Kidney (tissue), 13 donors: ENCODE measurements at regions not wholly inside any gene's neighbourhood (a gene's known extent, or its start where the extent isn't known, plus 50 kb on each side); places are given as distances from the start of the nearest gene placed in this dataset.

Source experiments
- DNase-seq, 5 donors: peaks; one replicate each; pipeline ENCODE4 v3.0.0-alpha.2; 2013 to 2020
- FAIRE-seq: peaks from 2 replicates; lab custom pipeline; 2012; peaks lifted over from hg19 to GRCh38; lab: Jason Lieb, UNC
- H3K27ac ChIP-seq, 2 donors: one replicate each; pipeline ENCODE4 v1.7.0; 2013; ENCODE audit warnings: low read depth in 2 of 2, low read length in 2 of 2, inconsistent platforms in 1 of 2
- H3K27me3 ChIP-seq: one replicate; pipeline ENCODE4 v1.7.1; 2013; ENCODE audit warnings: low read length, inconsistent platforms; ENCODE audit not compliant: control insufficient read depth, insufficient read depth
- H3K36me3 ChIP-seq, 3 donors: one replicate each; pipeline versions ENCODE4 v1.7.0 to v1.7.1; 2013; ENCODE audit warnings: low read length in 3 of 3, control low read depth in 1 of 3, inconsistent platforms in 1 of 3; ENCODE audit not compliant: insufficient read depth in 3 of 3, control insufficient read depth in 2 of 3
- H3K4me1 ChIP-seq, 3 donors: one replicate each; pipeline versions ENCODE4 v1.7.0 to v1.7.1; 2013; ENCODE audit warnings: low read length in 3 of 3, inconsistent platforms in 1 of 3, low read depth in 1 of 3; ENCODE audit not compliant: control insufficient read depth in 2 of 3, insufficient read depth in 2 of 3
- H3K4me3 ChIP-seq, 3 donors: one replicate each; pipeline versions ENCODE4 v1.7.0 to v1.8.1; 2013; ENCODE audit warnings: low read length in 3 of 3, control low read depth in 1 of 3, inconsistent platforms in 1 of 3
- H3K9ac ChIP-seq, 3 donors: one replicate each; pipeline versions ENCODE4 v1.7.0 to v1.7.1; 2013; ENCODE audit warnings: low read length in 3 of 3, control low read depth in 1 of 3, inconsistent platforms in 1 of 3
- H3K9me3 ChIP-seq, 3 donors: one replicate each; pipeline versions ENCODE4 v1.7.0 to v1.7.1; 2013; ENCODE audit warnings: low read length in 3 of 3, control low read depth in 1 of 3, inconsistent platforms in 1 of 3; ENCODE audit not compliant: control insufficient read depth in 2 of 3, insufficient read depth in 1 of 3
- CTCF ChIP-seq: IDR thresholded peaks from 3 replicates; pipeline ENCODE4 v1.5.1; 2012; ENCODE audit warnings: mild to moderate bottlenecking, moderate library complexity, borderline replicate concordance; ENCODE audit not compliant: insufficient read depth; ENCODE audit errors: extremely low read depth
- intact Hi-C: fragments of 100-400 bp; cut with DNase I; formaldehyde crosslinking; loops from one replicate; pipeline ENCODE4 v1.11.1; 2022
- donor health status: control.
- donor health status: control.
- donor health status: control.
- donor health status: control.
- donor health status: control.
- donor health status: DM: yes; HTN: yes; CAD: no.
- donor health status: Normal renal cell carcinoma (clear cell type).

- H3K27me3 ChIP-seq: no peaks in the 10 kb centered on the region
- H3K27ac ChIP-seq: peak overlapping the region; percentile 28 to 51
- intact Hi-C loops: no loop called here
- TF ChIP-seq CTCF: no peak
- H3K4me1 ChIP-seq: peaks cover 0 to 3% (median 0%) of the 10 kb centered on the region in 3 donors
- no peaks in the 10 kb centered on the region for H3K36me3 ChIP-seq
- peak overlapping the region in 2 of 3 donors; percentile 45 to 63 for H3K9ac ChIP-seq
- peak overlapping the region; percentile 69 to 82 (median 81) for H3K4me3 ChIP-seq
- H3K9me3 ChIP-seq: no peaks in the 10 kb centered on the region
- no peak for DNase-seq
- FAIRE-seq: no peak
These were observed 97.8 kb downstream of the ZNF674 start for GRCh38 chrX:46447384-46447783.

- FAIRE-seq: no peak
- intact Hi-C loops: no loop called here
- no peaks in the 10 kb centered on the region for H3K9me3 ChIP-seq
These were observed 98.4 kb downstream of the ZNF674 start for GRCh38 chrX:46446727-46447378.

GRCh38 chrX:46444011-46444410, 101.2 kb downstream of the ZNF674 start:
- H3K4me3 ChIP-seq: no peak overlapping the region
- H3K27me3 ChIP-seq: no peaks in the 10 kb centered on the region
- TF ChIP-seq CTCF: no peak
- H3K9me3 ChIP-seq: no peaks in the 10 kb centered on the region
- peak in 1 of 5 donors; percentile 12 for DNase-seq
- H3K9ac ChIP-seq: no peak overlapping the region
- no peak for FAIRE-seq
- intact Hi-C loops: no loop called here
- no peak overlapping the region for H3K27ac ChIP-seq
- H3K36me3 ChIP-seq: no peaks in the 10 kb centered on the region
- peaks cover 0 to 3% (median 0%) of the 10 kb centered on the region in 3 donors for H3K4me1 ChIP-seq

More at GRCh38 chrX:46446727-46447378, 98.4 kb downstream of the ZNF674 start:
- TF ChIP-seq CTCF: no peak
- Histone ChIP-seq H3K4me3 (peak overlapping the region; percentile 81 to 82 (median 82)), H3K27me3 (no peaks in the 10 kb centered on the region), H3K27ac (peak overlapping the region; percentile 65 to 83), H3K9ac (peak overlapping the region; percentile 69 to 86 (median 78)), H3K36me3 (no peaks in the 10 kb centered on the region), H3K4me1 (peaks cover 0 to 3% (median 0%) of the 10 kb centered on the region in 3 donors)
- DNase-seq: peak; percentile 89 to 96 (median 93)

DNA sequence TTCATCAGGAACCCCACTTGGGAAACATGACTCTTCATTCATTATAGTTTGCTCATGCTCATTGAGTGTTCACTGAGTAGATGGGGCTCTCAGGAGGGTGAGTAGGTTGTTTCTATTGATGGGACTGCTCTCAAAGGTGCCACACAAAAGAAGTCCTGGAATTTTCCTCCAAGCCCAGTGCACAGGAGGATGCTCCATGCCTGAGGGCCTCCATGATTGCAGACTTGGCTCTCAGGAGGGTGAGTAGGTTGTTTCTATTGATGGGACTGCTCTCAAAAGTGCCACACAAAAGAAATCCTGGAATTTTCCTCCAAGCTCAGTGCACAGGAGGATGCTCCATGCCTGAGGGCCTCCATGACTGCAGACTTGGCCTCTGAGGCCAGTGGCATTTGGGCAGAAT, 108.5 kb downstream of the ZNF674 start:
- FAIRE-seq (no peak), DNase-seq (no peak)
- H3K9me3 ChIP-seq: no peaks in the 10 kb centered on the region
- no peak overlapping the region for H3K9ac ChIP-seq
- intact Hi-C loops: no loop called here
- H3K36me3 ChIP-seq: no peaks in the 10 kb centered on the region
- H3K4me1 ChIP-seq: no peaks in the 10 kb centered on the region
- H3K27ac ChIP-seq: no peak overlapping the region
- no peaks in the 10 kb centered on the region for H3K27me3 ChIP-seq
- no peak overlapping the region for H3K4me3 ChIP-seq
- no peak for TF ChIP-seq CTCF
